AG09309 (cell line): ENCODE measurements at regions not wholly inside any gene's neighbourhood (a gene's known extent, or its start where the extent isn't known, plus 50 kb on each side); places are given as distances from the start of the nearest gene placed in this dataset.

ENCODE experiments used
- DNase-seq: peaks from one replicate; pipeline ENCODE4 v3.0.0-alpha.2; 2010; ENCODE audit warnings: low read depth
- H3K4me3 ChIP-seq: 2 replicates; pipeline ENCODE4 v1.5.1; 2011; ENCODE audit warnings: mild to moderate bottlenecking, low read depth, low read length, moderate library complexity; ENCODE audit not compliant: control insufficient read depth
- CTCF ChIP-seq: IDR thresholded peaks from 2 replicates; pipeline ENCODE4 v1.5.1; 2011; ENCODE audit warnings: mild to moderate bottlenecking, low read depth, low read length, inconsistent platforms; ENCODE audit not compliant: insufficient read depth, control insufficient read depth; ENCODE audit errors: missing control alignments

- TF ChIP-seq CTCF = no peak
- no peak overlapping the region for H3K4me3 ChIP-seq
- no peak for DNase-seq
These were observed 286.3 kb upstream of the THRB start for GRCh38 chr3:24780991-24781390.

GRCh38 chr3:24781454-24781853, 286.8 kb upstream of the THRB start:
- no peak overlapping the region for H3K4me3 ChIP-seq
- no peak for DNase-seq
- no peak for TF ChIP-seq CTCF

GRCh38 chr3:24793896-24794295, 299.2 kb upstream of the THRB start:
- TF ChIP-seq CTCF = no peak
- no peak overlapping the region for H3K4me3 ChIP-seq
- no peak for DNase-seq

GRCh38 chr3:24802614-24803013, 308.0 kb upstream of the THRB start:
- DNase-seq = no peak
- no peak overlapping the region for H3K4me3 ChIP-seq
- TF ChIP-seq CTCF = no peak

GRCh38 chr3:24804095-24804494, 309.4 kb upstream of the THRB start:
- no peak for DNase-seq
- H3K4me3 ChIP-seq = no peak overlapping the region
- TF ChIP-seq CTCF = no peak

GRCh38 chr3:24810881-24811280, 316.2 kb upstream of the THRB start:
- H3K4me3 ChIP-seq = no peak overlapping the region
- TF ChIP-seq CTCF = no peak
- DNase-seq = no peak

GRCh38 chr3:24812116-24812515, 317.5 kb upstream of the THRB start:
- no peak for DNase-seq
- no peak overlapping the region for H3K4me3 ChIP-seq
- TF ChIP-seq CTCF = no peak
